ENCODE measurements at regions not wholly inside any gene's neighbourhood (a gene's known extent, or its start where the extent isn't known, plus 50 kb on each side); places are given as distances from the start of the nearest gene placed in this dataset.
"Not testable (repeated sequence)": the region's sequence is repeated elsewhere in the genome, so short reads cannot be mapped to it uniquely, and the experiment has no call there.

DNA sequence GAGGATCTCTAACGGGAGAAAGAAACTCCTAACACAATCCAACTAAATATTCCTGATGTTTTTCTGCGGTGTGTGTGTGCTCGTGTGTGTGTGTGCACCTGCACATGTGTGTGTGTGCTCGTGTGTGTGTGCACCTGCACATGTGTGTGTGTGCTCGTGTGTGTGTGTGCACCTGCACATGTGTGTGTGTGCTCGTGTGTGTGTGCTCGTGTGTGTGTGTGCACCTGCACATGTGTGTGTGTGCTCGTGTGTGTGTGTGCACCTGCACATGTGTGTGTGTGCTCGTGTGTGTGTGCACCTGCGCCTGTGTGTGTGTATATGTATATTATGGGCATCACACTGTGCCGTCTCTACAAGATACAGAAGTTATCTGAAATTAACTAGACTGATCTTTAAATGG, 1451.9 kb downstream of the STIM2 start:
- 81% methylated on average over 11 of the region's 11 CpGs for WGBS
- H3K27me3 ChIP-seq (ENCODE audit: control insufficient read depth, insufficient read depth); H3K4me1 ChIP-seq (ENCODE audit: control insufficient read depth, insufficient read depth, low read length); H3K4me3 ChIP-seq (ENCODE audit: low read length); H3K9me3 ChIP-seq (ENCODE audit: control insufficient read depth, low read length); intact Hi-C loops (cut with DNase I); ATAC-seq; DNase-seq; H3K27ac ChIP-seq (ENCODE audit: low read length): not testable (repeated sequence)

DNA sequence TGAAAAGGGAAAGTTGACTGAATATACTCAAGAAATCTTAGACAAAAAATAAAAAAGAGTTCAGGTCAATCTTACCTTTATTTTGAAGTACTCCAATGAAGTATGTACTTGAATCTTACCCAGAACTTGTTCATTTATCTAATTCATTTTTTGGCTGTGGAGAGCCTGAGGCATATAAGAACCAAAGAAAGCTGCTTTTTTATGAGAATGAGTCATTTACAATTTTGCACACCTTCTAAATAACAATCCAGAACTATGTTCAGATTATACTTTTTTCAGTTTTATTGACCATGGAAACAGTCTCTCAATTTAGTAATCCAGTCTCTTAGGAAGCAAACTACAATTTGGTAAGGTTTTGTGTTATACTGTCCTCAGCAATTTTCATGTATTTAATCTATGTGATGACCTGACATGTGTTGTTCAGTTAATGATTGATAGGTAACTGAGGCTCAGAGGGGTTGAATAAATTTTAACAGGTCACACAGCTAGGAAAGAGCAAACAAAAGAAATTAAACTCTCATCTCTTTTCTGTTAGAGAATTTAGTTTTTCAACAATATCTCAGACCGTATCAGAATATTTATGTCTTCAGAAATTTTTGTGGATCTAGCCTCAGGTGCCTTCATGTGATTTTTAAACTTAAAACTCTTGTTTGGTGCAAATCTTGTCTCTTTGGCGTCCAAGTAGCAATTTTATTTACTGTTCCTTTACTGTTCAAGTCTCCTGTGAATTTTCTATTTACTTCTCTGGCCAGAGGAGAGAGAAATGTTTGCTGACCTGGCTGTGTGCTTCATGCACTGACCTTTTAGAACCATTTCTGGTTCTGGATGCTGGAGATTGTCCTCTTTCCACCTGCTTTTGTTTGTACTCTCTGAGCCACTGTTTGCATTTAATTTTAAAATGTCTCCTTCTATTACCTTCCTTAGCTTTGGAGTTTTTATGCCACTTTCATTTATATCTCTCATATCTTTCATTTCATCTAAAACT, 1453.4 kb downstream of the STIM2 start:
- no peaks in the 10 kb centered on the region for H3K27me3 ChIP-seq (ENCODE audit: control insufficient read depth, insufficient read depth)
- 71% methylated on average over 2 of the region's 2 CpGs for WGBS
- no peaks in the 10 kb centered on the region for H3K4me1 ChIP-seq (ENCODE audit: control insufficient read depth, insufficient read depth, low read length)
- DNase-seq (no peak), ATAC-seq (no peak)
- H3K9me3 ChIP-seq (ENCODE audit: control insufficient read depth, low read length), result no peaks in the 10 kb centered on the region
- H3K4me3 ChIP-seq (ENCODE audit: low read length), result no peak overlapping the region
- intact Hi-C loops (cut with DNase I), result no loop called here
- H3K27ac ChIP-seq (ENCODE audit: low read length), result no peak overlapping the region

DNA sequence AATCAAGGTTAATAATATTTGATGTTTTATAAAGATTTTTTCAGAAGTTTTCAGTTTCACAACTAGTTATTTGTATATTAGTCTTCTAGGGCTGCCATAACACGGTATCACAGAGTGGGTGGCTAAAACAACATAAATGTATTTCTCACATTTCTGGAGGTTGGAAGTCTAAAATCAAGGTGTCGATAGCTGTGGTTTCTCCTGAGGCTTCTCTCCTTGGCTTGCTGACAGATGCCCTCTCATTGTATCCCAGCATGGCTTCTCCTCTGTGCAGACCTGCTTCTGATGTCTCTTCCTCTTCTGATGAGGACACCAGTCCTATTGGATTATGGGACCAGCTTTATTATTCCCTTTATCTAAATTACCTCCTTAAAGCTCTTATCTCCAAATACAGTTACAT, 1456.6 kb downstream of the STIM2 start:
- 75% methylated on average over 2 of the region's 2 CpGs for WGBS
- ATAC-seq (no peak), DNase-seq (no peak)
- no peak overlapping the region for H3K27ac ChIP-seq (ENCODE audit: low read length)
- no peak overlapping the region for H3K4me3 ChIP-seq (ENCODE audit: low read length)
- H3K4me1 ChIP-seq (ENCODE audit: control insufficient read depth, insufficient read depth, low read length), result no peaks in the 10 kb centered on the region
- no peaks in the 10 kb centered on the region for H3K9me3 ChIP-seq (ENCODE audit: control insufficient read depth, low read length)
- intact Hi-C loops (cut with DNase I), result no loop called here
- H3K27me3 ChIP-seq (ENCODE audit: control insufficient read depth, insufficient read depth), result no peaks in the 10 kb centered on the region

DNA sequence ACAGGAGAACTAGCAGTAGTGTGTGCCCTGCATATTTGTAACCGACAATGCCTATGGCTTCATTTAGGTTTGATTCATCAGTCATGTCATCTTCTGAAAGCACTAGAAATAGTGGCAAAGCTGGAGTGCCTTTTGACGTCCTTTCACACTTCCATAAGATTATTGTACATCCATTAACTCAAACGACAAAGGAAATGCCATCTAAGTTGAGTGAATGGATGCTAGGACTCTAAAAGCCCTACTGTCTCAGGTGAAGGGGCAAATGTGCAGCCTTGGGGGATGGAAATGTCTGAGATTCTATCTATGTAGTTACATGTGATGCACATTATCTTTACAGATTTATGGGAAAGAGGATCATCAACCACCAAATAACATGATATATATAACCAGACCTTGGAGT, 1473.6 kb downstream of the STIM2 start:
- no peak overlapping the region for H3K27ac ChIP-seq (ENCODE audit: low read length)
- H3K4me3 ChIP-seq (ENCODE audit: low read length), result no peak overlapping the region
- ATAC-seq, result no peak
- intact Hi-C loops (cut with DNase I), result no loop called here
- no peaks in the 10 kb centered on the region for H3K4me1 ChIP-seq (ENCODE audit: control insufficient read depth, insufficient read depth, low read length)
- H3K27me3 ChIP-seq (ENCODE audit: control insufficient read depth, insufficient read depth), result no peaks in the 10 kb centered on the region
- 73% methylated on average over 3 of the region's 3 CpGs for WGBS
- H3K9me3 ChIP-seq (ENCODE audit: control insufficient read depth, low read length), result no peaks in the 10 kb centered on the region
- no peak for DNase-seq

DNA sequence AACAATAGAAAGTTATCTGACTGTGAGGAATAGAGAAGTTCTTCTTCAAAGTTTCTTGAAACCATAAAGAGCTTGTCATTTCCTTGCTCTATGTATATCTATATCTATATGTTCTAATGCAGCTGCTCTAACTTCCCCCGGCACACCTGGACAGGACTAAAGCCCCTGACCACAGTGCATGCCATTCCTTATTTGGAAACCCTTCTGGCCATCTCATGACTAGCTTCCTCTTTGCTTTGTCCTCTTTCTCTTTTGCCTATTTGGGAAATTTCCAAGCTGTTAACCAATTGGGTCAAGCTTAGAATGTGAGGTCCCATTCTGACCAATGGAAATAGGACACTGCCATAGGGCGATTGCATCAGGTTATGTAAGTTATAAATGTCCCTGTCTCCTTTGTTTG, 1481.1 kb downstream of the STIM2 start:
- WGBS, result 89% methylated on average over 2 of the region's 2 CpGs
- Histone ChIP-seq H3K4me3 (ENCODE audit: low read length) (no peak overlapping the region), H3K27ac (ENCODE audit: low read length) (no peak overlapping the region), H3K9me3 (ENCODE audit: control insufficient read depth, low read length) (peaks cover 2% of the 10 kb centered on the region), H3K27me3 (ENCODE audit: control insufficient read depth, insufficient read depth) (no peaks in the 10 kb centered on the region), H3K4me1 (ENCODE audit: control insufficient read depth, insufficient read depth, low read length) (no peaks in the 10 kb centered on the region)
- ATAC-seq (no peak), DNase-seq (no peak)
- intact Hi-C loops (cut with DNase I), result no loop called here

DNA sequence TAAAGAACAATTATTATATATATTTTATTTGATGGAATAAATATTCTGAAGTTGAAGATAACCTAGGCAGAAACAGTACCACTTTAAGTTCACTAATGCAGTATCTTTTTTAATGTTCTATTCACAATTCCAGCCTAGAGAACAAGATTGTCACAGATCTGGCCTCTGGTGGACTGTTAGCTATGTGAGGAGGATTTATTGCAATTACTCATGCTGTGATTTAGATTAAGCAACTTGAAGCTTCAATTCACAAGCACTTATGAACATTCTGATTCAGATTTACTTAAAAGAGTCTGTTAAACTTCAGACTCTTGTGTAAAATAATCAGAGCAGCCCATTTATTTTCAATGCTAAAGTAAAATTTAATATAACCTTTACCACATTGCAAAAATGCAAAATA, 1489.8 kb downstream of the STIM2 start:
- no peak overlapping the region for H3K27ac ChIP-seq (ENCODE audit: low read length)
- no peaks in the 10 kb centered on the region for H3K27me3 ChIP-seq (ENCODE audit: control insufficient read depth, insufficient read depth)
- intact Hi-C loops (cut with DNase I), result no loop called here
- no peaks in the 10 kb centered on the region for H3K4me1 ChIP-seq (ENCODE audit: control insufficient read depth, insufficient read depth, low read length)
- H3K4me3 ChIP-seq (ENCODE audit: low read length), result no peak overlapping the region
- no peaks in the 10 kb centered on the region for H3K9me3 ChIP-seq (ENCODE audit: control insufficient read depth, low read length)
- DNase-seq, result no peak
- no peak for ATAC-seq

DNA sequence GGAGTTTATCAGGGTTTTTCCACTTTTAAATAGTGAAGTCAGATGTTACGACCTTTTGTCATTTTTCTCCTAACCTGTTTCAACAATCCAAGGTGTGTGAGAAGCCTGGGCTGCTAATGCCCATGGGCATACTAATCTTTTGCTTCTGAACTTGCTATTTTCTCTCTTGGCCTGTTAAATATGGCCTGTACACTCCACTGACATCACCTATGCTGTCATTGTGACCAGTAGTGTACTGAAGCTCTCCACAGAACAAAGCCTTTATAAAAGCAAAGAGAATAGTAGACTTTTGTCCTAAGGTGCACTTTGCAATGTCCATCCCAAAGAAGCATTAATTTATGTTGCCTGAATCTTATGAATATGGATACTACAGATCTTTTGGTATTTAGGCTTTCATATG, 1490.5 kb downstream of the STIM2 start:
- Histone ChIP-seq H3K4me1 (ENCODE audit: control insufficient read depth, insufficient read depth, low read length) (no peaks in the 10 kb centered on the region), H3K27ac (ENCODE audit: low read length) (no peak overlapping the region), H3K4me3 (ENCODE audit: low read length) (no peak overlapping the region), H3K27me3 (ENCODE audit: control insufficient read depth, insufficient read depth) (no peaks in the 10 kb centered on the region), H3K9me3 (ENCODE audit: control insufficient read depth, low read length) (no peaks in the 10 kb centered on the region)
- WGBS, result 2% methylated on average over 1 of the region's 1 CpG
- intact Hi-C loops (cut with DNase I), result no loop called here
- ATAC-seq (no peak), DNase-seq (no peak)

DNA sequence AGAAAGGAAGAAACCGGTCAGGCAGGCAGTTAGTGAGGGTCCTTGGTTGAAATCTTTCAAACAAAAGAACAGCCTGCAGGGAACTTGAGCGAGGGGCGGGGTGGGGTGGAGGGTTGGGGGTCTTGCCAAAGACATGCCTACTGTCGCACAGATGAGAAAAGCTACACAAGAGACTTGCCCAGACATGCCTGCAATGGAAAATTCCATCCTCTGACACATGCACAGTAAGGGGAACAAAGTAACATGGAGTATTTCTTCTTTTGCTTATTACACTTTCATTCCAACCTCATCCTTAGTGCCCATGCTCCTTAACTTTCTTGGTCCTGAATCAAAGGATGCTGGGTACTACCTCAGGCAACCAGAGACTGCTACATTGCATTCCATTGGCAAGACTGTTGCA, 1491.2 kb downstream of the STIM2 start:
- Histone ChIP-seq H3K4me1 (ENCODE audit: control insufficient read depth, insufficient read depth, low read length) (no peaks in the 10 kb centered on the region), H3K27ac (ENCODE audit: low read length) (no peak overlapping the region), H3K4me3 (ENCODE audit: low read length) (no peak overlapping the region), H3K9me3 (ENCODE audit: control insufficient read depth, low read length) (no peaks in the 10 kb centered on the region), H3K27me3 (ENCODE audit: control insufficient read depth, insufficient read depth) (no peaks in the 10 kb centered on the region)
- ATAC-seq, result no peak
- no peak for DNase-seq
- 86% methylated on average over 4 of the region's 4 CpGs for WGBS
- intact Hi-C loops (cut with DNase I), result no loop called here

DNA sequence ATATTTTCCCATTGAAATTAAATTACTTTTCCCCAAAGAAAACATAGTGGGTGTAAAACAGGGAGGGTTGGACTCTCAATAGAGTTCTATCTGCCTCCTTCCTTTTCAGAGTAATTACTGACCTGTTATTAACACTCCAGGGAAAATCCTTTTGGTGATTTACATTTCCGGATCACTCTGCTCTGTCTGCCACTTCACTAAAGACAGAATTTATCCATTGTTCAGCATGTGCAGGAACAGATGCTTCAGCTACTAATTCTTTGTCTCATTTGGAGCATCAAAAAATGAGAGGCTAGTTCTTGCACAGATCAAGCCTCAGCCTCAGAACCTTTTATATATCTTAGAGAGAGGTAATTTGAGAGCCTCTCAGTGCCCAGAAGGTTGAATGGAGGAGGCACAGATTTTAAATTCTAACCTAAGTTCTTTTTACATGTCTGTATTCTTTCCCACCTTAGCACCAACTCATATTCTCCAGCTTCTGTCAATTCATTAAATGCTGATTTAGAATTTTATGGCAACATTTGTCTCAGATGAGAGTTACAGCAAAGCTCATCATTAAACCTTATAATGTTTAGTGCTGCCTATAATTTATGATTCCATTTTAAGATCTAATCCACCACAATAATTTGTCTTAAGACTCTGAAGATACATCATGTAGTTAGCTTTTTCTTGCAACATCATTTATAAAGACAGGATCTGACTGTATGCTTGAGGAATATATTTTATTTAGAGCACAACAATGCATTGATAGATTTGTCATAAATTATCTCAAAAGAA, 1494.4 kb downstream of the STIM2 start:
- DNase-seq (no peak), ATAC-seq (no peak)
- 41% methylated on average over 1 of the region's 1 CpG for WGBS
- H3K4me1 ChIP-seq (ENCODE audit: control insufficient read depth, insufficient read depth, low read length), result no peaks in the 10 kb centered on the region
- H3K27me3 ChIP-seq (ENCODE audit: control insufficient read depth, insufficient read depth), result no peaks in the 10 kb centered on the region
- no peaks in the 10 kb centered on the region for H3K9me3 ChIP-seq (ENCODE audit: control insufficient read depth, low read length)
- H3K4me3 ChIP-seq (ENCODE audit: low read length), result no peak overlapping the region
- no peak overlapping the region for H3K27ac ChIP-seq (ENCODE audit: low read length)
- intact Hi-C loops (cut with DNase I), result no loop called here

DNA sequence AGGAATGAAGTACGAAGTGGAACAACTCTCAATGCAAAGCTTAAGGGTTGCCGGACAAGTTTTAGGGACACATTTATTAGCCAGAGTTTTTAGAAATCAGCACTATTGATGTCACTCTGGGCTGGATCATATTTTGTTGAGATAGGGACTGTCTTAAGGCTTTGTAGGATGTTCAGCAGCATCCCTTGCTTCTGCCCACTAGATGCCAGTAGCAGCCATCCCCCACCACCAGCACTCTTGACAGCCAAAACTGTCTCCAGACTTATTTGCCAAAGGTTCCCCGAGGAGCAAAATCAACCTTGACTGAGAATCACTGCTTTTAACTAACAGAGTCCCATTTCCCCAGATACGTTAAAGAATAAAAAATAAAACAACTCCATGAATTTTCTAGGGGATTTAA, 1497.3 kb downstream of the STIM2 start:
- ATAC-seq (no peak), DNase-seq (no peak)
- intact Hi-C loops (cut with DNase I), result no loop called here
- Histone ChIP-seq H3K27ac (ENCODE audit: low read length) (no peak overlapping the region), H3K4me1 (ENCODE audit: control insufficient read depth, insufficient read depth, low read length) (no peaks in the 10 kb centered on the region), H3K4me3 (ENCODE audit: low read length) (no peak overlapping the region), H3K27me3 (ENCODE audit: control insufficient read depth, insufficient read depth) (no peaks in the 10 kb centered on the region), H3K9me3 (ENCODE audit: control insufficient read depth, low read length) (no peaks in the 10 kb centered on the region)
- WGBS, result 61% methylated on average over 4 of the region's 4 CpGs

DNA sequence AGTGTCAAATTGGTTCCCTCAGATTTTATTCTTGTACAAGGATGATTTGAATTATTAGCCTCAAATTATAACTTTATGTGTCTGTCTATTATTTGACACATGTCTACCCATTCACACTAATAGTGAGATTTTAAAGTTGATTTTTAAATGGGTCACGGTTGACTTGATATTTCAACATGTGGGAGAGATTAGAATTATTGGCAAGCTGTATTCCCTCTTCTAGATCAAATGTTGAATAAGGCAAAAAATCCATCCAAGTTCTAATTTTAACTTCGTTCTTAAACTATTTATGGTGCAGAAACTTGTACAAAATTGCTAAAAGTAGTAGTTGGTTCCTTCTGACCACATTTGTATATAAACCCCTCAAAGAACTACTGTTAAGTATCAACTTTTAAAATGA, 1498.0 kb downstream of the STIM2 start:
- intact Hi-C loops (cut with DNase I), result no loop called here
- H3K9me3 ChIP-seq (ENCODE audit: control insufficient read depth, low read length), result no peaks in the 10 kb centered on the region
- no peak overlapping the region for H3K27ac ChIP-seq (ENCODE audit: low read length)
- WGBS, result 31% methylated on average over 2 of the region's 2 CpGs
- H3K27me3 ChIP-seq (ENCODE audit: control insufficient read depth, insufficient read depth), result no peaks in the 10 kb centered on the region
- no peak for DNase-seq
- no peak overlapping the region for H3K4me3 ChIP-seq (ENCODE audit: low read length)
- ATAC-seq, result no peak
- no peaks in the 10 kb centered on the region for H3K4me1 ChIP-seq (ENCODE audit: control insufficient read depth, insufficient read depth, low read length)
